WTC11 (cell line): ENCODE measurements at regions not wholly inside any gene's neighbourhood (a gene's known extent, or its start where the extent isn't known, plus 50 kb on each side); places are given as distances from the start of the nearest gene placed in this dataset.

Experiments
- ATF1 ChIP-seq: sonication (generic); formaldehyde crosslinking; IDR thresholded peaks from 2 replicates; pipeline ENCODE4 v1.8.1; 2023; ENCODE audit warnings: mild to moderate bottlenecking, moderate library complexity, missing genetic modification reagents
- KAT7 ChIP-seq: sonication (generic); formaldehyde crosslinking; IDR thresholded peaks from 2 replicates; pipeline ENCODE4 v1.8.1; 2023; ENCODE audit warnings: missing genetic modification reagents, mild to moderate bottlenecking, borderline replicate concordance
- ZNF138 ChIP-seq: sonication (generic); formaldehyde crosslinking; conservative IDR thresholded peaks from 2 replicates; pipeline ENCODE4 v1.8.1; 2022; ENCODE audit warnings: mild to moderate bottlenecking, moderate library complexity, missing genetic modification reagents
- TF ChIP-seq, protein P1 (sequence below): sonication (generic); formaldehyde crosslinking; IDR thresholded peaks from 2 replicates; pipeline ENCODE4 v1.8.0; 2022; ENCODE audit warnings: missing genetic modification reagents
- TF ChIP-seq, protein P2 (sequence below): fragments of 200-600 bp; IDR thresholded peaks from 2 replicates; pipeline ENCODE4 v1.8.0; 2022; ENCODE audit warnings: antibody characterized with exemption

DNA sequence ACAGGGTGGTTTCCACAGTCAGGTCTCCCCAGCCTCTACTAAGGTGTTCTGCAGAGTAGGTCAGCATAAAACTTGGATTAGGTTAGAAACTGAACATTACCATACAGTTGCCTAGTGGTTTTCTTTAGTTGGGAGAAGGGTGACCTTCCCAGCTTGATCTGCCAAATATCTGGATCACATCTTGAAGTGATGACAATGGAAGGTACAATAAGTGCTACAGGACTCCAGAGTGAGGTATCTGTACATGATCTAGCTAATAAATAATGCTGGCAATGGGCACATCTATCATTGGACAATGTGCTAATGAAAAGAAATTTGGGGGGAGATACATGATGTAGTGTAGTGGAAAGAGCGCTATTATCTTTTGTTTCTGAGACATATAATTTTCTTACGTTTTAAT lies 54.6 kb upstream of the ACVR1 start:
- TF ChIP-seq, protein P1, sequence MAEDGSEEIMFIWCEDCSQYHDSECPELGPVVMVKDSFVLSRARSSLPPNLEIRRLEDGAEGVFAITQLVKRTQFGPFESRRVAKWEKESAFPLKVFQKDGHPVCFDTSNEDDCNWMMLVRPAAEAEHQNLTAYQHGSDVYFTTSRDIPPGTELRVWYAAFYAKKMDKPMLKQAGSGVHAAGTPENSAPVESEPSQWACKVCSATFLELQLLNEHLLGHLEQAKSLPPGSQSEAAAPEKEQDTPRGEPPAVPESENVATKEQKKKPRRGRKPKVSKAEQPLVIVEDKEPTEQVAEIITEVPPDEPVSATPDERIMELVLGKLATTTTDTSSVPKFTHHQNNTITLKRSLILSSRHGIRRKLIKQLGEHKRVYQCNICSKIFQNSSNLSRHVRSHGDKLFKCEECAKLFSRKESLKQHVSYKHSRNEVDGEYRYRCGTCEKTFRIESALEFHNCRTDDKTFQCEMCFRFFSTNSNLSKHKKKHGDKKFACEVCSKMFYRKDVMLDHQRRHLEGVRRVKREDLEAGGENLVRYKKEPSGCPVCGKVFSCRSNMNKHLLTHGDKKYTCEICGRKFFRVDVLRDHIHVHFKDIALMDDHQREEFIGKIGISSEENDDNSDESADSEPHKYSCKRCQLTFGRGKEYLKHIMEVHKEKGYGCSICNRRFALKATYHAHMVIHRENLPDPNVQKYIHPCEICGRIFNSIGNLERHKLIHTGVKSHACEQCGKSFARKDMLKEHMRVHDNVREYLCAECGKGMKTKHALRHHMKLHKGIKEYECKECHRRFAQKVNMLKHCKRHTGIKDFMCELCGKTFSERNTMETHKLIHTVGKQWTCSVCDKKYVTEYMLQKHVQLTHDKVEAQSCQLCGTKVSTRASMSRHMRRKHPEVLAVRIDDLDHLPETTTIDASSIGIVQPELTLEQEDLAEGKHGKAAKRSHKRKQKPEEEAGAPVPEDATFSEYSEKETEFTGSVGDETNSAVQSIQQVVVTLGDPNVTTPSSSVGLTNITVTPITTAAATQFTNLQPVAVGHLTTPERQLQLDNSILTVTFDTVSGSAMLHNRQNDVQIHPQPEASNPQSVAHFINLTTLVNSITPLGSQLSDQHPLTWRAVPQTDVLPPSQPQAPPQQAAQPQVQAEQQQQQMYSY: no peak
- TF ChIP-seq, protein P2, sequence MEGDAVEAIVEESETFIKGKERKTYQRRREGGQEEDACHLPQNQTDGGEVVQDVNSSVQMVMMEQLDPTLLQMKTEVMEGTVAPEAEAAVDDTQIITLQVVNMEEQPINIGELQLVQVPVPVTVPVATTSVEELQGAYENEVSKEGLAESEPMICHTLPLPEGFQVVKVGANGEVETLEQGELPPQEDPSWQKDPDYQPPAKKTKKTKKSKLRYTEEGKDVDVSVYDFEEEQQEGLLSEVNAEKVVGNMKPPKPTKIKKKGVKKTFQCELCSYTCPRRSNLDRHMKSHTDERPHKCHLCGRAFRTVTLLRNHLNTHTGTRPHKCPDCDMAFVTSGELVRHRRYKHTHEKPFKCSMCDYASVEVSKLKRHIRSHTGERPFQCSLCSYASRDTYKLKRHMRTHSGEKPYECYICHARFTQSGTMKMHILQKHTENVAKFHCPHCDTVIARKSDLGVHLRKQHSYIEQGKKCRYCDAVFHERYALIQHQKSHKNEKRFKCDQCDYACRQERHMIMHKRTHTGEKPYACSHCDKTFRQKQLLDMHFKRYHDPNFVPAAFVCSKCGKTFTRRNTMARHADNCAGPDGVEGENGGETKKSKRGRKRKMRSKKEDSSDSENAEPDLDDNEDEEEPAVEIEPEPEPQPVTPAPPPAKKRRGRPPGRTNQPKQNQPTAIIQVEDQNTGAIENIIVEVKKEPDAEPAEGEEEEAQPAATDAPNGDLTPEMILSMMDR: no peak
- TF ChIP-seq ATF1 (CRISPR knock-in tag) (no peak), ZNF138 (CRISPR knock-in tag) (no peak), KAT7 (no peak)
